H9 (cell line): ENCODE measurements at regions not wholly inside any gene's neighbourhood (a gene's known extent, or its start where the extent isn't known, plus 50 kb on each side); places are given as distances from the start of the nearest gene placed in this dataset.

Experiments
- DNase-seq: peaks from one replicate; pipeline ENCODE4 v3.0.0-alpha.2; 2017
- H2AFZ ChIP-seq: one replicate; pipeline ENCODE4 v1.6.1; 2013; ENCODE audit warnings: mild to moderate bottlenecking, low read length, control low read depth, moderate library complexity
- H2AK5ac ChIP-seq: 2 replicates; pipeline ENCODE4 v1.6.1; 2013; ENCODE audit warnings: low read length, control low read depth, mixed read lengths; ENCODE audit not compliant: insufficient read length
- H2BK120ac ChIP-seq: one replicate; pipeline ENCODE4 v1.6.1; 2013; ENCODE audit warnings: low read depth, mild to moderate bottlenecking, low read length, control low read depth, inconsistent platforms; ENCODE audit not compliant: poor library complexity, severe bottlenecking
- H2BK12ac ChIP-seq: 2 replicates; pipeline ENCODE4 v1.6.1; 2013; ENCODE audit warnings: low read length, control low read depth, mixed read lengths, low read depth; ENCODE audit not compliant: insufficient read length
- H2BK15ac ChIP-seq: 2 replicates; pipeline ENCODE4 v1.6.1; 2013; ENCODE audit warnings: low read depth, low read length, control low read depth
- H2BK20ac ChIP-seq: one replicate; pipeline ENCODE4 v1.6.1; 2013; ENCODE audit warnings: low read depth, mild to moderate bottlenecking, low read length, control low read depth, inconsistent platforms; ENCODE audit not compliant: poor library complexity, severe bottlenecking
- H2BK5ac ChIP-seq: 2 replicates; pipeline ENCODE4 v1.6.1; 2013; ENCODE audit warnings: low read length, control low read depth, mixed read lengths; ENCODE audit not compliant: insufficient read length
- H3K14ac ChIP-seq: 2 replicates; pipeline ENCODE4 v1.6.1; 2013; ENCODE audit warnings: low read length, control low read depth; ENCODE audit not compliant: insufficient read depth
- H3K18ac ChIP-seq: 2 replicates; pipeline ENCODE4 v1.6.1; 2013; ENCODE audit warnings: low read depth, mild to moderate bottlenecking, mixed read lengths, low read length, control low read depth; ENCODE audit not compliant: insufficient read length
- H3K23ac ChIP-seq: 2 replicates; pipeline ENCODE4 v1.6.1; 2013; ENCODE audit warnings: low read length, control low read depth, mixed read lengths, low read depth; ENCODE audit not compliant: insufficient read length
- H3K23me2 ChIP-seq: 2 replicates; pipeline ENCODE4 v1.6.1; 2013; ENCODE audit warnings: low read depth, mild to moderate bottlenecking, mixed read lengths, low read length, control low read depth; ENCODE audit not compliant: insufficient read length, poor library complexity, severe bottlenecking
- H3K27ac ChIP-seq: 2 replicates; pipeline ENCODE4 v1.5.1; 2013; ENCODE audit warnings: low read length, control low read depth, mixed read lengths, low read depth; ENCODE audit not compliant: insufficient read length
- H3K27me3 ChIP-seq: 2 replicates; pipeline ENCODE4 v1.6.1; 2013; ENCODE audit warnings: low read length, control low read depth, inconsistent platforms; ENCODE audit not compliant: insufficient read depth
- H3K4ac ChIP-seq: 2 replicates; pipeline ENCODE4 v1.6.1; 2013; ENCODE audit warnings: low read depth, mild to moderate bottlenecking, control low read depth, inconsistent platforms, low read length, moderate library complexity
- H3K4me1 ChIP-seq: 2 replicates; pipeline ENCODE4 v1.6.1; 2013; ENCODE audit warnings: low read length, control low read depth, inconsistent platforms; ENCODE audit not compliant: insufficient read depth
- H3K4me2 ChIP-seq: 2 replicates; pipeline ENCODE4 v1.6.1; 2013; ENCODE audit warnings: low read length, control low read depth, mixed read lengths; ENCODE audit not compliant: insufficient read length, insufficient read depth
- H3K56ac ChIP-seq: 2 replicates; pipeline ENCODE4 v1.6.1; 2013; ENCODE audit warnings: low read depth, mild to moderate bottlenecking, mixed read lengths, low read length, control low read depth; ENCODE audit not compliant: insufficient read length
- H3K79me1 ChIP-seq: 2 replicates; pipeline ENCODE4 v1.6.1; 2013; ENCODE audit warnings: low read depth, mild to moderate bottlenecking, moderate library complexity, low read length, control low read depth, inconsistent platforms; ENCODE audit not compliant: insufficient read depth, poor library complexity, severe bottlenecking
- H3K79me2 ChIP-seq: 2 replicates; pipeline ENCODE4 v1.6.1; 2013; ENCODE audit warnings: low read length, control low read depth, inconsistent platforms; ENCODE audit not compliant: insufficient read depth
- H3K9ac ChIP-seq: 2 replicates; pipeline ENCODE4 v1.6.1; 2013; ENCODE audit warnings: low read length, control low read depth, mixed read lengths; ENCODE audit not compliant: insufficient read length; ENCODE audit errors: extremely low read depth
- H3K9me3 ChIP-seq: one replicate; pipeline ENCODE4 v1.6.1; 2013; ENCODE audit warnings: low read depth, low read length, inconsistent platforms; ENCODE audit not compliant: control insufficient read depth
- H3T11ph ChIP-seq: one replicate; pipeline ENCODE4 v1.6.1; 2013; ENCODE audit warnings: mild to moderate bottlenecking, low read length, control low read depth, inconsistent platforms
- H4K20me1 ChIP-seq: one replicate; pipeline ENCODE4 v1.6.1; 2013; ENCODE audit not compliant: control insufficient read depth, insufficient read length, insufficient read depth
- H4K5ac ChIP-seq: 2 replicates; pipeline ENCODE4 v1.6.1; 2013; ENCODE audit warnings: low read depth, mild to moderate bottlenecking, mixed read lengths, low read length, control low read depth; ENCODE audit not compliant: insufficient read length
- H4K8ac ChIP-seq: replicated peaks from 2 replicates; pipeline ENCODE4 v1.6.1; 2013; ENCODE audit warnings: low read length, control low read depth, mixed read lengths, low read depth; ENCODE audit not compliant: insufficient read length
- H4K91ac ChIP-seq: 2 replicates; pipeline ENCODE4 v1.6.1; 2013; ENCODE audit warnings: low read depth, mild to moderate bottlenecking, moderate library complexity, mixed read lengths, low read length, control low read depth; ENCODE audit not compliant: insufficient read length
- H3K27ac Mint-ChIP-seq, 3 experiments: 2 replicates in 2 of 3; 3 replicates in 1 of 3; pipeline ENCODE4 v1.8.0; 2020 to 2021; ENCODE audit warnings: mixed read lengths in 3 of 3, mild to moderate bottlenecking in 1 of 3, moderate library complexity in 1 of 3
- H3K27me3 Mint-ChIP-seq: 2 replicates; pipeline ENCODE4 v1.8.0; 2021; ENCODE audit warnings: low read depth, mild to moderate bottlenecking, moderate library complexity, mixed read lengths
- H3K36me3 Mint-ChIP-seq, 3 experiments: 2 replicates in 2 of 3; 3 replicates in 1 of 3; pipeline ENCODE4 v1.8.0; 2020 to 2021; ENCODE audit warnings: low read depth in 3 of 3, mixed read lengths in 3 of 3; ENCODE audit not compliant: insufficient read depth in 1 of 3
- H3K4me1 Mint-ChIP-seq, 2 experiments: 2 replicates each; pipeline ENCODE4 v1.8.0; 2020; ENCODE audit warnings: mixed read lengths in 2 of 2
- H3K4me3 Mint-ChIP-seq, 2 experiments: 2 replicates in 1 of 2; 3 replicates in 1 of 2; pipeline ENCODE4 v1.8.0; 2020 to 2021; ENCODE audit warnings: mild to moderate bottlenecking in 2 of 2, mixed read lengths in 2 of 2, moderate library complexity in 1 of 2
- H3K9me3 Mint-ChIP-seq, 2 experiments: 2 replicates in 1 of 2; 3 replicates in 1 of 2; pipeline ENCODE4 v1.8.0; 2020; ENCODE audit warnings: mild to moderate bottlenecking in 2 of 2, mixed read lengths in 2 of 2, moderate library complexity in 1 of 2
- CTCF ChIP-seq: fragments of 200-600 bp; sonication (generic); conservative IDR thresholded peaks from 3 replicates; pipeline ENCODE4 v1.8.0; 2021; ENCODE audit warnings: antibody characterized with exemption, mild to moderate bottlenecking
- WGBS: extraction: QIAGEN DNeasy Blood & Tissue Kit; methylation state at CpG from one replicate; pipeline ENCODE4 v1.1.7; 2013; ENCODE audit warnings: missing lambda C conversion rate, low lambda C conversion rate, mixed read lengths; ENCODE audit not compliant: insufficient read length; ENCODE audit errors: extremely low coverage; 5-methylcytosine and 5-hydroxymethylcytosine counted together

- Histone ChIP-seq H2BK120ac (no peak overlapping the region), H3K79me1 (no peaks in the 10 kb centered on the region), H2AK5ac (no peak overlapping the region), H4K5ac (no peak overlapping the region), H3K27me3 (no peaks in the 10 kb centered on the region), H3K9me3 (no peaks in the 10 kb centered on the region), H3K23ac (no peak overlapping the region), H3K9ac (no peak overlapping the region), H2AFZ (no peak overlapping the region), H3K56ac (no peak overlapping the region), H3K4me2 (no peak overlapping the region), H3T11ph (no peak overlapping the region), H3K18ac (peak overlapping the region; percentile 24), H4K8ac (no peak overlapping the region), H2BK20ac (no peak overlapping the region), H3K4me1 (peaks cover 12% of the 10 kb centered on the region; the same call in 1 of the 2 replicates), H2BK5ac (no peak overlapping the region), H4K91ac (no peak overlapping the region), H2BK12ac (no peak overlapping the region), H3K23me2 (peaks cover 5% of the 10 kb centered on the region), H3K14ac (no peak overlapping the region), H3K27ac (no peak overlapping the region), H3K79me2 (no peaks in the 10 kb centered on the region), H3K4ac (no peak overlapping the region), H2BK15ac (no peak overlapping the region), H4K20me1 (no peaks in the 10 kb centered on the region)
- no peaks in the 10 kb centered on the region for H3K36me3 Mint-ChIP-seq
- peak overlapping the region in 1 of 2 experiments; percentile 8; a peak in 1 of 5 replicates for H3K4me3 Mint-ChIP-seq
- DNase-seq = peak; percentile 42
- WGBS = no CpG with 5 or more reads among the region's 10 CpGs
- peaks cover 53 to 65% of the 10 kb centered on the region in 2 experiments for H3K4me1 Mint-ChIP-seq
- H3K9me3 Mint-ChIP-seq = no peaks in the 10 kb centered on the region; a peak in 1 of 5 replicates
- peaks cover 2% of the 10 kb centered on the region; the same call in 1 of the 2 replicates for H3K27me3 Mint-ChIP-seq
- TF ChIP-seq CTCF = no peak
- H3K27ac Mint-ChIP-seq = peak overlapping the region; percentile 76 to 91 (median 89); a peak in 4 of 7 replicates
These were observed 169.1 kb downstream of the WSCD1 start for GRCh38 chr17:6239241-6239798.
